ENCODE measurements at regions not wholly inside any gene's neighbourhood (a gene's known extent, or its start where the extent isn't known, plus 50 kb on each side); places are given as distances from the start of the nearest gene placed in this dataset.

DNA sequence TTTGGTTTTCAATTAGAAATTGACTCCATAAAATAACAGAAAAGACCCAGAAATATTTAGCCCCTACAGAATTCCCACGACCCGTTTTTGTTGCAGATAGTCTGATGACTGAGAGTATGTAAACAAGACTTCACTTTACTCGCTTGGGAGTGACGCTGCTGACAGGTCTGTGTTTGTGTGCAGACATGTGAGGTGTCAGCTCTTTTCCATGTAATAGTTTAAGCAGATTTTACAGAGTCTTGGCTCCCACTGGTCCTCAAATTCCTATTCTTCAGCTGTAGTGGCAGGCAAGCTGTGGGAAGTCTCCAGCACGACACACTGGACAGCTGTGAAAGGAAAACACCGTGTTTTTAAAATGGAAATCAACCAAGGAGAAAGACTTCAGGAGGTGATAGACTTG, 455.7 kb downstream of the GABRG1 start:
- no peaks in the 10 kb centered on the region for H3K27me3 ChIP-seq (ENCODE audit: control insufficient read depth in 4 of 4, insufficient read depth in 4 of 4, low read length in 3 of 4)
- H3K4me1 ChIP-seq (ENCODE audit: control insufficient read depth in 4 of 4, insufficient read depth in 4 of 4, low read length in 3 of 4) = no peaks in the 10 kb centered on the region
- no peak overlapping the region for H3K4me3 ChIP-seq (ENCODE audit: low read depth in 1 of 3, low read length in 3 of 3)
- no peaks in the 10 kb centered on the region for H3K36me3 ChIP-seq (ENCODE audit: control insufficient read depth in 4 of 4, insufficient read depth in 3 of 4, low read depth in 1 of 4, low read length in 3 of 4)
- 35% methylated on average over 6 of the region's 6 CpGs for WGBS
- TF ChIP-seq GABPA (IDR thresholded peaks at IDR 0.05 in 1 of 2, conservative IDR thresholded peaks at IDR 0.05 in 1 of 2) = no peak
- TF ChIP-seq YY1 (IDR thresholded peaks at IDR 0.05) = no peak
- no peak for TF ChIP-seq SP1 (IDR thresholded peaks at IDR 0.05)
- no peak for TF ChIP-seq REST (IDR thresholded peaks at IDR 0.05)
- TF ChIP-seq JUND (IDR thresholded peaks at IDR 0.05) = no peak
- no peak for TF ChIP-seq EGR1 (IDR thresholded peaks at IDR 0.05; ENCODE audit: low read depth in 2 of 2)
- TF ChIP-seq HNF4G (IDR thresholded peaks at IDR 0.05) = no peak
- no peak for TF ChIP-seq ATF3 (IDR thresholded peaks at IDR 0.05)
- no peak for TF ChIP-seq RXRA (IDR thresholded peaks at IDR 0.05)
- no peak for TF ChIP-seq FOXA1 (IDR thresholded peaks at IDR 0.05)
- no peak for TF ChIP-seq NR2F2 (IDR thresholded peaks at IDR 0.05)
- TF ChIP-seq HNF4A (conservative IDR thresholded peaks at IDR 0.05) = no peak
- no peak for TF ChIP-seq RAD21 (IDR thresholded peaks at IDR 0.05)
- TF ChIP-seq TAF1 (conservative IDR thresholded peaks at IDR 0.05) = no peak
- DNase-seq (ENCODE audit: low spot score) = no peak
- no peak overlapping the region for H3K27ac ChIP-seq (ENCODE audit: low read depth in 1 of 2, low read length in 2 of 2)
- no peak overlapping the region for H3K9ac ChIP-seq (ENCODE audit: low read depth in 1 of 2, low read length in 2 of 2)
- no peaks in the 10 kb centered on the region for H3K9me3 ChIP-seq (ENCODE audit: control insufficient read depth in 4 of 4, low read length in 3 of 4)

DNA sequence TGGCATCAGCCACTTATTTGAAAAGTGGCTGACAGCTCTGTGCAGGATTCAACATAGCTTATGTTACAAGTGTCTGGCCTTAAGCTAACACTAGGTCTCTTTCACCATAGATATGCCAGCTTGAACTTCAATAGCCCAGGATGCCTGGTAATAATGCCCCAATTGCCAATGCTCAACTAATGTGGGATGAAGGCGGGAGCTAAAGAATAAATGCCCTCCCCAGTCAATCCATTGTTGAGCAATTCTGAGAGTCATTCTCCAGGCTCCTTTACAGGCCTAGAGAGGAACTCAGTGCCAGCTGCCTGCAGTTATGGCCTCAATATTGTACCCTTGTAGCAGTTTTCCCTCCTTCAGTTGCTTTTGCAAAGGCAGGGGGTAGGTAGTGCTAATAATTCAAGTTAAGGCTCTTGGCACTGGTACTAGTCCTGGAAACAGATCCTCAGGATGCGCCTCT, 460.2 kb downstream of the GABRG1 start:
- TF ChIP-seq NR2F2 (IDR thresholded peaks at IDR 0.05) (no peak), EGR1 (IDR thresholded peaks at IDR 0.05; ENCODE audit: low read depth in 2 of 2) (no peak), FOXA2 (IDR thresholded peaks at IDR 0.05) (no peak), GABPA (IDR thresholded peaks at IDR 0.05 in 1 of 2, conservative IDR thresholded peaks at IDR 0.05 in 1 of 2) (no peak), RAD21 (IDR thresholded peaks at IDR 0.05) (no peak), FOXA1 (IDR thresholded peaks at IDR 0.05) (no peak), ZBTB33 (IDR thresholded peaks at IDR 0.05) (no peak), ATF3 (IDR thresholded peaks at IDR 0.05) (no peak), HNF4G (IDR thresholded peaks at IDR 0.05) (no peak), SP1 (IDR thresholded peaks at IDR 0.05) (no peak), YY1 (IDR thresholded peaks at IDR 0.05) (no peak), TAF1 (conservative IDR thresholded peaks at IDR 0.05) (no peak), JUND (IDR thresholded peaks at IDR 0.05) (no peak), RXRA (IDR thresholded peaks at IDR 0.05) (no peak), HNF4A (conservative IDR thresholded peaks at IDR 0.05) (no peak)
- TF ChIP-seq, protein P1, sequence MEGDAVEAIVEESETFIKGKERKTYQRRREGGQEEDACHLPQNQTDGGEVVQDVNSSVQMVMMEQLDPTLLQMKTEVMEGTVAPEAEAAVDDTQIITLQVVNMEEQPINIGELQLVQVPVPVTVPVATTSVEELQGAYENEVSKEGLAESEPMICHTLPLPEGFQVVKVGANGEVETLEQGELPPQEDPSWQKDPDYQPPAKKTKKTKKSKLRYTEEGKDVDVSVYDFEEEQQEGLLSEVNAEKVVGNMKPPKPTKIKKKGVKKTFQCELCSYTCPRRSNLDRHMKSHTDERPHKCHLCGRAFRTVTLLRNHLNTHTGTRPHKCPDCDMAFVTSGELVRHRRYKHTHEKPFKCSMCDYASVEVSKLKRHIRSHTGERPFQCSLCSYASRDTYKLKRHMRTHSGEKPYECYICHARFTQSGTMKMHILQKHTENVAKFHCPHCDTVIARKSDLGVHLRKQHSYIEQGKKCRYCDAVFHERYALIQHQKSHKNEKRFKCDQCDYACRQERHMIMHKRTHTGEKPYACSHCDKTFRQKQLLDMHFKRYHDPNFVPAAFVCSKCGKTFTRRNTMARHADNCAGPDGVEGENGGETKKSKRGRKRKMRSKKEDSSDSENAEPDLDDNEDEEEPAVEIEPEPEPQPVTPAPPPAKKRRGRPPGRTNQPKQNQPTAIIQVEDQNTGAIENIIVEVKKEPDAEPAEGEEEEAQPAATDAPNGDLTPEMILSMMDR (IDR thresholded peaks at IDR 0.05; ENCODE audit: low read depth, low read length, missing input control) = no peak
- TF ChIP-seq, protein P2, sequence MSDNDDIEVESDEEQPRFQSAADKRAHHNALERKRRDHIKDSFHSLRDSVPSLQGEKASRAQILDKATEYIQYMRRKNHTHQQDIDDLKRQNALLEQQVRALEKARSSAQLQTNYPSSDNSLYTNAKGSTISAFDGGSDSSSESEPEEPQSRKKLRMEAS (IDR thresholded peaks at IDR 0.05) = no peak
- 74% methylated on average over 2 of the region's 2 CpGs for WGBS
- Histone ChIP-seq H3K9ac (ENCODE audit: low read depth in 1 of 2, low read length in 2 of 2) (no peak overlapping the region), H3K27ac (ENCODE audit: low read depth in 1 of 2, low read length in 2 of 2) (no peak overlapping the region), H3K4me1 (ENCODE audit: control insufficient read depth in 4 of 4, insufficient read depth in 4 of 4, low read length in 3 of 4) (no peaks in the 10 kb centered on the region), H3K36me3 (ENCODE audit: control insufficient read depth in 4 of 4, insufficient read depth in 3 of 4, low read depth in 1 of 4, low read length in 3 of 4) (no peaks in the 10 kb centered on the region), H3K9me3 (ENCODE audit: control insufficient read depth in 4 of 4, low read length in 3 of 4) (no peaks in the 10 kb centered on the region), H3K4me3 (ENCODE audit: low read depth in 1 of 3, low read length in 3 of 3) (no peak overlapping the region), H3K27me3 (ENCODE audit: control insufficient read depth in 4 of 4, insufficient read depth in 4 of 4, low read length in 3 of 4) (no peaks in the 10 kb centered on the region)
- DNase-seq (ENCODE audit: low spot score) = no peak

Measured in liver (tissue), 8 donors.